Endothelial cell of umbilical vein (primary cell): ENCODE measurements at regions not wholly inside any gene's neighbourhood (a gene's known extent, or its start where the extent isn't known, plus 50 kb on each side); places are given as distances from the start of the nearest gene placed in this dataset.

Experiments
- BruUV-seq: library from RNA; stranded (reverse); fragments of 400-500 nt; replicated peaks from 2 replicates; lab custom pipeline; 2021; lab: Mats Ljungman, UMichigan
- CTCF ChIA-PET: fragments of 300-600, 350-600 bp; sonication (Branson Sonifier 250); formaldehyde crosslinking; loops from one replicate; lab custom pipeline; 2021; ENCODE audit warnings: antibody characterized with exemption, inconsistent platforms; lab: Charles Lee
- POLR2A ChIA-PET: fragments of 300-600, 350-600 bp; sonication (Branson Sonifier 250); formaldehyde crosslinking; loops from one replicate; lab custom pipeline; 2021; ENCODE audit warnings: antibody characterized with exemption, inconsistent platforms; lab: Charles Lee
- DNase-seq: peaks from one replicate; pipeline ENCODE4 v3.0.0-alpha.2; 2011; ENCODE audit warnings: low read depth, low spot score
- FAIRE-seq: peaks from 2 replicates; lab custom pipeline; 2011; peaks lifted over from hg19 to GRCh38; lab: Jason Lieb, UNC
- H2AFZ ChIP-seq: 2 replicates; pipeline ENCODE4 v1.6.0; 2012; ENCODE audit warnings: low read depth, low read length, control low read depth, inconsistent platforms
- H3K27ac ChIP-seq: 2 replicates; pipeline ENCODE4 v1.5.1; 2011; ENCODE audit warnings: low read depth, mild to moderate bottlenecking, control low read depth, low read length, moderate library complexity; ENCODE audit not compliant: insufficient read depth
- H3K27me3 ChIP-seq, 2 experiments: 2 replicates each; pipeline versions ENCODE4 v1.6.0 to v1.6.1; 2011; ENCODE audit warnings: low read length in 2 of 2, mixed read lengths in 1 of 2; ENCODE audit not compliant: control insufficient read depth in 2 of 2, insufficient read depth in 2 of 2
- H3K36me3 ChIP-seq, 2 experiments: 2 replicates in 1 of 2; 3 replicates in 1 of 2; pipeline ENCODE4 v1.5.1; 2011; ENCODE audit warnings: low read length in 2 of 2, mild to moderate bottlenecking in 1 of 2, moderate library complexity in 1 of 2; ENCODE audit not compliant: control insufficient read depth in 2 of 2, insufficient read depth in 2 of 2; ENCODE audit errors: extremely low read depth in 1 of 2
- H3K4me1 ChIP-seq: 3 replicates; pipeline ENCODE4 v1.5.1; 2011; ENCODE audit warnings: mild to moderate bottlenecking, low read length; ENCODE audit not compliant: control insufficient read depth, insufficient read depth; ENCODE audit errors: extremely low read depth
- H3K4me2 ChIP-seq: 2 replicates; pipeline ENCODE4 v1.6.1; 2011; ENCODE audit warnings: low read length, control low read depth, mixed read lengths; ENCODE audit not compliant: insufficient read depth
- H3K4me3 ChIP-seq, 3 experiments: fragments of 200-600 bp in 1 of 3; sonication (generic), shearing (Covaris generic) in 1 of 3; replicated peaks in 1 of 3; 2 replicates each; pipeline ENCODE4 v1.5.1; 2011 to 2016; ENCODE audit warnings: control low read depth in 3 of 3, low read length in 3 of 3, mild to moderate bottlenecking in 2 of 3, inconsistent platforms in 1 of 3, low read depth in 1 of 3, moderate library complexity in 1 of 3; ENCODE audit not compliant: insufficient read depth in 1 of 3
- H3K79me2 ChIP-seq: 2 replicates; pipeline ENCODE4 v1.6.0; 2012; ENCODE audit warnings: low read length, inconsistent platforms; ENCODE audit not compliant: control insufficient read depth, insufficient read depth
- H3K9ac ChIP-seq: replicated peaks from 2 replicates; pipeline ENCODE3; 2011; ENCODE audit warnings: low read length, control low read depth; ENCODE audit not compliant: insufficient read depth; ENCODE audit errors: extremely low read depth
- H3K9me1 ChIP-seq: replicated peaks from 3 replicates; pipeline ENCODE4 v1.6.0; 2011; ENCODE audit warnings: mild to moderate bottlenecking, low read length; ENCODE audit not compliant: control insufficient read depth, insufficient read depth; ENCODE audit errors: extremely low read depth
- H3K9me3 ChIP-seq: replicated peaks from 2 replicates; pipeline ENCODE4 v1.5.1; 2012; ENCODE audit warnings: low read length, inconsistent platforms; ENCODE audit not compliant: control insufficient read depth, insufficient read depth
- H4K20me1 ChIP-seq: replicated peaks from 2 replicates; pipeline ENCODE3; 2011; ENCODE audit warnings: mild to moderate bottlenecking, low read length; ENCODE audit not compliant: control insufficient read depth, insufficient read depth; ENCODE audit errors: extremely low read depth
- CTCF ChIP-seq, 2 donors: IDR thresholded peaks; 1 replicate in 1 of 2; 2 replicates in 1 of 2; pipeline ENCODE4 v1.5.1; 2011; ENCODE audit warnings: low read length in 2 of 2, mild to moderate bottlenecking in 2 of 2, moderate library complexity in 2 of 2, control low read depth in 1 of 2, inconsistent platforms in 1 of 2, low read depth in 1 of 2; ENCODE audit not compliant: insufficient read depth in 1 of 2; ENCODE audit errors: extremely low read depth in 1 of 2
- EZH2 ChIP-seq: IDR thresholded peaks from 2 replicates; pipeline ENCODE4 v1.6.1; 2012; ENCODE audit warnings: borderline replicate concordance, low read depth, mild to moderate bottlenecking, moderate library complexity, low read length, inconsistent platforms; ENCODE audit not compliant: severe bottlenecking
- FOS ChIP-seq: IDR thresholded peaks from 2 replicates; pipeline ENCODE4 v1.6.1; 2011; ENCODE audit warnings: mild to moderate bottlenecking, low read length, moderate library complexity, borderline replicate concordance; ENCODE audit not compliant: insufficient read depth
- JUN ChIP-seq: IDR thresholded peaks from 2 replicates; pipeline ENCODE4 v1.6.1; 2011; ENCODE audit warnings: borderline replicate concordance, low read depth; ENCODE audit not compliant: insufficient read length, insufficient read depth
- MAX ChIP-seq: IDR thresholded peaks from 2 replicates; pipeline ENCODE4 v1.6.1; 2011; ENCODE audit not compliant: insufficient read depth, insufficient read length
- MYC ChIP-seq: IDR thresholded peaks from one replicate; pipeline ENCODE4 v1.6.1; 2011; ENCODE audit warnings: mild to moderate bottlenecking, low read depth, low read length
- POLR2A ChIP-seq: IDR thresholded peaks from 2 replicates; pipeline ENCODE4 v1.6.1; 2012; ENCODE audit warnings: low read depth, mild to moderate bottlenecking, control low read depth, low read length
- POLR2AphosphoS5 ChIP-seq: IDR thresholded peaks from 2 replicates; pipeline ENCODE4 v1.6.1; 2012; ENCODE audit warnings: low read depth, mild to moderate bottlenecking, control low read depth, low read length, moderate library complexity; ENCODE audit not compliant: insufficient read depth
- dilution Hi-C: fragments of 300-500 bp; cut with MboI; formaldehyde crosslinking; loops from one replicate; pipeline ENCODE4 v1.15.0; 2019; ENCODE audit warnings: low sequenced_read_pairs; ENCODE audit not compliant: extremely low pct_ligation_motif_present
- intact Hi-C: fragments of 100-400 bp; cut with micrococcal nuclease; formaldehyde crosslinking; loops from one replicate; pipeline ENCODE4 v1.10.0; 2022

DNA sequence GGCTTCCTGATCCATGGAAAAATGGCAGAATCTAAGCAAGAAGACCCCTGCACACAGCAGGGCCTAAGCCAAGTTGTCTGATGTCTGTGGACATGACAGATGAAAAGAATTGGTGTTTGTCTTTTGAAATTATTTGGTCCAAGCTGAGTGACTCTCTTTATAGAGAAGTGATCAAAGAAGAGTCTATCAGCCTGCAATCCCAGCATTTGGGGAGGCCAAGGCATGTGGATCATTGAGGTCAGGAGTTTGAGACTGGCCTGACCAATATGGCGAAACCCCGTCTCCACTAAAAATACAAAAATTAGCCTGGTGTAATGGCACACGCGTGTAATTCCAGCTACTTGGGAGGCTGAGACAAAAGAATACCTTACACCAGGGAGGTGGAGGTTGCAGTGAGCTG lies 64.8 kb upstream of the TUNAR start:
- TF ChIP-seq MYC = no peak
- TF ChIP-seq POLR2AphosphoS5 = no peak
- no peak for TF ChIP-seq CTCF (IDR thresholded peaks at IDR 0.05; ENCODE audit: extremely low read depth in 1 of 2, insufficient read depth in 1 of 2, low read depth in 1 of 2, low read length in 2 of 2)
- no peak for TF ChIP-seq MAX
- TF ChIP-seq POLR2A = no peak
- TF ChIP-seq JUN = no peak
- no peak for TF ChIP-seq FOS
- no peak for TF ChIP-seq EZH2
- Histone ChIP-seq H3K36me3 (no peaks in the 10 kb centered on the region), H3K79me2 (no peaks in the 10 kb centered on the region), H3K9me1 (no peaks in the 10 kb centered on the region), H3K9ac (no peak overlapping the region), H3K4me1 (no peaks in the 10 kb centered on the region), H2AFZ (no peak overlapping the region), H3K4me3 (no peak overlapping the region), H3K27me3 (no peaks in the 10 kb centered on the region), H3K9me3 (no peaks in the 10 kb centered on the region), H3K4me2 (no peak overlapping the region), H4K20me1 (no peaks in the 10 kb centered on the region), H3K27ac (no peak overlapping the region)
- ChIA-PET POLR2A (no interaction called here), CTCF (no interaction called here)
- DNase-seq = no peak
- dilution Hi-C loops = no loop called here
- FAIRE-seq = no peak
- no TSS peak for BruUV-seq
- intact Hi-C loops = no loop called here
